GM21360 (cell line): ENCODE measurements at regions not wholly inside any gene's neighbourhood (a gene's known extent, or its start where the extent isn't known, plus 50 kb on each side); places are given as distances from the start of the nearest gene placed in this dataset.
"Not testable (repeated sequence)": the region's sequence is repeated elsewhere in the genome, so short reads cannot be mapped to it uniquely, and the experiment has no call there.

Experiments used
- ATAC-seq: cut with Tn5 transposase; IDR thresholded peaks from one replicate; pipeline ENCODE4 v1.9.1; 2021; ENCODE audit warnings: mild to moderate bottlenecking, moderate library complexity; ENCODE audit not compliant: unreplicated experiment

DNA sequence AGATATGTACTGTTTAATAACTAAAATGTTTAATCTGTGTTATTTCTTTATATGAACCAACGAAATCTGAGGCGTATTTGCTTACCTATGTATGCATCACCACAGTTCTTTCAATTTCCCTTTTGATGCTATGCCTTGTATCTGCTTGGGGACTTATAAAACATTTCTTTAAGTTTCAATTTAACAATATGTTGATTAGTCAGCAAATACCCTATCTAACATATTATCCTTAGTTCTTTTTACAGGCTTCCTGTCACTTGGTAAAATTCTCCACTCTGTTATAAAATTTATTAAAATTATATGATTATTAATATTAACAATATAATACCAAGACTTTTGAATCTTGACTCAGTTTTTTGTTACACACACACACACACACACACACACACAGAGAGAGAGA, 174.3 kb downstream of the CPS1 start:
- no peak for ATAC-seq

DNA sequence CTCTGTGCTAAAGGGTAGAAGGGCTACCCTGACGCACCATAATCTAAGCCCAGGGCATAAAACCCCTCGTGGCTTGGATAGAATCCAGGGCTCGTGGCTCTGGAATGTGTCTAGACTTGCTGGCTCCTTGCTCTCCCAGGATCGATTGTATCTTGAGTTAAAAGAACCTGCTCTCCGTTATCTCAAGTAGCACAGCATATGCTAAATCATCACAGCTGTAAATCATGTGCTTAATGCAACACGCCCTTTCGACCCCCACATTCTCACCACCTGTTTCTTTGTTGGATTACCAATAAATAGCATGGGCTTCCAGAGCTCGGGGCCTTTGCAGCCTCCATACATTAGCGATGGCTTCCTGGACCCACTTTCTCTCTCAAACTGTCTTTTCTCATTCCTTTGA, 190.4 kb downstream of the CPS1 start:
- not testable (repeated sequence) for ATAC-seq

DNA sequence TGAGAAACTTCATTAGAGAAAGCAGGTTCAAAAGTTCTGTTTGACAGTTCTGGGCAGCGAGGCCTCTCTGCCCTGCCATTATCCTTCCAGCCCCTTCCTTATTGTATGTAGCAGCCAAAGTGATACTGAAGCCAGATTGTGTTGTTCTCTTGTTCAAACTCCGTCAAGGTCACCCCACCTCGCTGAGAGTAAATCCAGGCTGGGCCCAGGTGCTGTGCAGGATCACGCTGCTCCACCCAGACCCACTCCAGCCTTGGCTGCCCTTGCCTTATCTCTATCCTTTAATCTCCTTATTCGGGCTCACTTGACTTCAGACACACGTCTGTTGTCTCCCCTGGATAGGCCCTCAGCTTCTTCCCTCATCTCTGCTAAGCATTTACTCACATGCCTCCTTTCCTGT, 196.1 kb downstream of the CPS1 start:
- no peak for ATAC-seq

DNA sequence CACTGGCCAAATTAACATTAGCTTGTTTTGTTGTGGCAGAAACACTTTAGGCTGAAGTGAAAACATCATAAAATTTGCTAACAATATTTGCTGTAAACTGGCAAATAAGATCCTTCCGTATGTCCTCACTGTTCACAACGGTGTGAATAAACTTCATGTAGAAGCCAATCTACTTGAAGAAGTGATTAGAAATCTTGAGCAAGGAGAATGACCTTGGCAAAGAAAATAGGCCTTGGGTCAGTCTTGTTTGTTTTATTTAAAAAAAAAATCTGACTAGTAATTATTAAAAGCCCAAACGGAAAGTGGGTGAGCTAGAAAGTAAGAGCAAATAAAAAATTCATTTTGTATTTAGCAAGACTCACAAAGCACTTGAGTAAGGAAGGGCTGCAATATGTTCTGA, 197.0 kb downstream of the CPS1 start:
- no peak for ATAC-seq

DNA sequence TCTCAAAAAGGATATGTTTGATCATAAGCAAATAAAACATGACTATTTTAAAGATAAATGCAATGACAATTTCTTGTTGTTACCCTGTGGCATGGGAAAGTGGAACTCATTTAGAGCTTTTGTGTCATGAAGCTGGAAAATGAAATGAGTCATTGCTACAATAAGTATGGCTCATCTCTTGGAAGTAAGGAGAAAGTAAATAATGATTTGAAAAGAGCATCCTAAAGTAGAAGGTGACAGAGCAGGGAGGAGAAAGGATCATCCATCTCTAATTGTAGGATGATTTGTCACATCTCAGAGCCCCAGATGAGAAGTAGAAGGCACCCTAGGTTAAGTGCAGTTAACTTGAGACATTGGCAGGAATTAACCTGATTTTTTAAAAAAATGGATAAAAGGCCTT, 200.5 kb downstream of the CPS1 start:
- ATAC-seq: no peak

DNA sequence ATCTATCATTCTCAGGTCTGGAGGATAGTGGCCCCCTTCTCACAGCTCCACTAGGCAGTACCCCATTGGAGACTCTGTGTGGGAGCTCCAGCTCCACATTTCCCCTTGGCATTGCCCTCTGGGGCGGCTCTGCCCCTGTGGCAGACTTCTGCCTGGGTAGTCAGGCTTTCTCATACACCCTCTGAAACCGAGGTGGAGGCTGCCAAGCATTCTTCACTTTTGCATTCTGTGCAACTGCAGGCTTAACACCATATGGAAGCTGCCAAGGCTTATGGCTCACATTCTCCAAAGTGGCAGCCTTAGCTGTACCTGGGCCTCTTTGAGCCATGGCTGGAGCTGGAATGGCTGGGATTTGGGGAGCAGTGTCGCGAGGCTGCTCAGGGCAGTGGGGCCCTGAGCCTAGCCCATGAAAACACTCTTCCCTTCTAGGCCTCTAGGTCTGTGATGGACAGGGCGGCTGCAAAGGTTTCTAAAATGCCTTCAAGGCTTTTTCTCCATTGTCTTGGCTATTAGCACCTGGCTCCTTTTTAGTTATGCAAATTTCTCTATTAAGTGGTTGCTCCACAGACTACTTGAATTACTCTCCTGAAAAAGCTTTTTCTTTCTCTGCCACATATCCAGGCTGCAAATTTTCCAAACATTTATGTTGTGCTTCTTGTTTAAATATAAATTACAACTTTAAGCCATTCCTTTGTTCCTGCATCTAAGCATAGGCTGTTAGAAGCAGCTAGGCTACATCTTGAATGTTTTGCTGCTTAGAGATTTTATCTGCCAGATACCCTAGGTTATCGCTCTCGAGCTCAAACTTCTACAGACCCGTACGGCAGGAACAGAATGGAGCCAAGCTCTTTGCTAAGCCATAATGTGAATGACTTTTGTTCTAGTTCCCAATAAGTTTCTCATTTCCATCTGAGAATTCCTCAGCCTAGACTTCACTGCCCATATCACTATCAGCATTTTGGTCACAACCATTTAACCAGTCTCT, 206.5 kb downstream of the CPS1 start:
- ATAC-seq: no peak

DNA sequence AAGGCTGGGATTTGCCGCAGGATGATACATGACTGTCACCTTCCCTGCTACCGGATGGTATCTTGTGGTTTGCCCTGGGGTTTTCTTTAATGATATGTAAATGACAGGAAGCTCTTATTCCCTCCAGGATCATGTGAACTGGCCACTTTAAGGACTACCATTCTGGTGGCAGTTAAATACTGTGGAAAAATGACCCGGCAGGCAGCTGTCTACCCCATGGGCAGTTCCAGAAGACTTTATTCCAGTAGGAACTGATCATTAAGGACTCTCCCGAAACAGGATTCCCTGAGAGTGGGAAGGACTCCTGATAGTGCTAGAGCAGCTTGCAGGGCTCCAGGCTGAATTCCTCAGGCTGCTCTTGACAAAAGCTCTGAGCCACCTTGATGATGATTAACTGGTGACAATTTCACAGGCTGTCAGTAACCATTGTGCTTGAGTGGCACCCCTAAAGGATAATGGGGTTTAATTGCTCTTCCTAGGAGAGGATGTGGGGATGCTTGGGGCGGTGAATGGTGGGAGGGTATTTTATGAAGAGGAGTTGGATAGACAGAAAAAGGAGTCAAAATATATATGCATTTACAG, 212.0 kb downstream of the CPS1 start:
- no peak for ATAC-seq

DNA sequence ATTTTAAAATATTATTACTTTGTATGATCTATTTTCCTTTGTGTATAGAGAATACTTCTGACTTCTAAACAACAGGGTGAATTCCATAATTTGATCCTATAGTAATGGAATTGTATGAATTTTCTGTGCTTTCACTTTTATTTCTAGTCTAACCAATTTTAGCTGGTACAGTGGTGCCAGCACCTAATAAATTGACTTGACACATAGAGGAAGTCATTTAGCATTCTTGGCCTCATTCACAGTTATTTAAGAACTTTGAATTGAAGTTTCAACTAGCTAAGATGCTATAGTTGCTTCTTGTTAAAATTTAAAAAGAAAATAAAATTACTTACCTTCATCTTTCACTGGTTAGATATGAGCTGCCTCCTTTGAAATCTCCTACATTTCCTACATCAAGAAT, 220.4 kb downstream of the CPS1 start:
- ATAC-seq: no peak

DNA sequence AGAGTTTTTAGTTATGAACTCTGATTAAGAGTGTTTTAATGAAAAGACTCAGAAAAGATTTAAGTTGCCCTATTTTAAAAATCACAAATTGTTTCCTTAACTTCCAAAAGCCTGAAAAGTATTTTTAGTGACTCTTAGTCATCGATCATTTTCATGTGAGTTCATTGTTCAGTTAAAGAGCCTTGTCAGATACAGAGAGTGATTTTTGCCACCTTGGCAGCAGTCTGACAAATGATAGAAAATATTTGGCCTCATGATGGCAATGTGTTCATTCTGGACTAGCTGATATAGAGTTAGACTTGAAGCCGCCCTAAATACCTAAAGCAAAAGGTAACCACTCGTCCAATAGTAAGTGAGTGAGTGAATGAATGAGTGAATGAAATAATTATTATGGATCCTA, 225.8 kb downstream of the CPS1 start:
- ATAC-seq: no peak

DNA sequence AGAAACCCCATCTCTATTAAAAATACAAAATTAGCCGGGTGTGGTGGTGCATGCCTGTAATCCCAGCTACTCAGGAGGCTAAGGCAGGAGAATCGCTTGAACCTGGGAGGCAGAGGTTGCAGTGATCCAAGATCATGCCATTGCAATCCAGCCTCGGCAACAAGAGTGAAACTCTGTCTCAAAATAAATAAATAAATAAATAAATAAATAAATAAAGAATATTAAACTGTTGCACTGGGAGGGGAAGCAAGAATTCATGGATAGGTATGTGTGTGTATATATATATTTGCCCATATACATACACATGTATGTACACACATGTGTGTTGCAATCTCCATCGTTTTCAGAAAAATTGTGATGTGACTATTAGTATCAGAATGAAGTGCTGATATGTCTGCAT, 231.4 kb downstream of the CPS1 start:
- not testable (repeated sequence) for ATAC-seq

DNA sequence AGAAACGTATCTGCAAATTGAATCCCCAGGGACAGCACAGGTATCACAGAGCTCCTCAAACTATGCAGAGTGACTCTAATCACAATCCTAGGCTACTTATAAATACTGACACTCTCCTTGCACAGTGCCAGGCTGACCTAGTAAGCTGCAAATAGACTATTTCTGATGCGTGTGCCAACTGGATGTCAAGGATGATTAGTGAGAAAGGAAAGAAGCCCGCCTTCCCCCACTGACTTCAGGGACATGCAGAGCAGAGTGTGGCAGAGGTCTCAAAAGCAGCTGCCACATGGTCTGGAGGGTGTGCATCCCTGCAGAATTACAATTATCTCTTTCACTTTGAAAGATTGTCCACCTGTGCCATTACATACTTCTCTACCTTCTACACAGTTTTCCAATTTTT, 235.6 kb downstream of the CPS1 start:
- no peak for ATAC-seq

DNA sequence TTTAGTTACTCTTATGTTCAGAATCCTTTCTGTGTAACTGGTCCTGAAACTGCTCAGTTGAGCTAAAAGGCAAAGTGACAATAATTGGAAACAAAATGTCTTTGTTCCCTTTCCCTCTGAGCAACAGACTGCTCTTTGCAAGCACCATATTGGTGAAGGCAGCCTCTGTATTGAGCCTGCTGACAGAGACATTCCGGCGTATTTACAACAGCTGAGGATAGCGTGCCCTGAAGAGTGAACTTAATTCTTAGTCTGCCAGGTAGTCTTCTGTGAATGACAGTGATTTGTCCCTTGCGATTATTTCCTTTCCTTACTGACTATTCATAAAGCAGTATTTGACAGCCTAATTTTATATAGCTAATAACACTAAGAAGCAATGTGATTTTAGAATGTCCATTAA, 239.1 kb downstream of the CPS1 start:
- no peak for ATAC-seq

DNA sequence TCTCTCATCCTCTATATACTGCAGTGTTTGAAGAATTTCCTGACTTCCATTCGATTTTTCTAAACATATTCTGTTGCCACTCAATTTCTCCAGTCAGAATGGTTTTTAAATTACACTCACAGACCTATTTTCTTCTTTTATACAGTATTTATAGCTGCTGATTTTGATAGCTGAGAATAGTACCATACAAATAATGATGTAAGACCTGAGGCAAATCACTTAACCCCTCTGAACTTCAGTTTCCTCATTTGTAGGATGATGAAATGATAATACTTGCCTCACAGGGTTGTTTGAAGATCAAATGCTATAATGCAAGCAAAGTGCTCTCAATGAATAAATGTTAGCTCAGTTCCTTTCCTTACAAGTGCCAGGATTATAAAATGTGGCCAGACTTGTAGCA, 241.8 kb downstream of the CPS1 start:
- ATAC-seq: no peak

DNA sequence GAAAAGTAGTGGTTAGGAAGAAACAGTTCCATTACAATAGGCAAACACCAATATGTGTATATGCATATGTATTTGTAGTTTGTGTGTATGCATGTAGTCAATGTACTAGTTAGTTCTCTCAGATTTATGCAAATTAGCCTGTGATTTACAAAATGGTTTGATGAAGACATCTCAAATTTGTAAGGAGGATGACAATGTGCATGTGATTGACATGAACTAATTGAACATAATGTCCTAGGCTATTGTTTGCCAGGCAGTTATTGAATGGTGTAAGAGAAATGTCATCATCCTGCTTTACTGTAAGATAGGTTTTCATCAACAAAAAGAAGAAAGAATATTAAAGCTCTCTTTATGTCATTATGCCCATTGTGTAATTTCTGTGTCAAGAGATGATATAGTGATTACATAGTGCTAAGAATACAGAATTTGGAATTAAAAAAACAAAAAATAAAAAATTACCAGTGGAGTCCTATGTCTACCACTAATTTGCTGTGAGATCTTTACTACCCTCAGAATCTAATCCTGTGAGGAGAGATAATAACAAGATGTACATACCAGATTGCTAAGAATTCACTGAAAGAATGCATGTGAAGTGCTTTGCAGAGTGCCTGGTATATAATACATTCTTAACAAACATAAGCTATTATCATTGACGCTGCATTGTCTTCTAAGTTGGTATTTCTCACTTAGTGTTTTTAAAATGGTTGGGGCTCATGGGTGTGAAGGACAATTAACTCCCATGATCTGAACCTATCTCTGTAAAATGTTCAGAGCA, 258.0 kb downstream of the CPS1 start:
- no peak for ATAC-seq

DNA sequence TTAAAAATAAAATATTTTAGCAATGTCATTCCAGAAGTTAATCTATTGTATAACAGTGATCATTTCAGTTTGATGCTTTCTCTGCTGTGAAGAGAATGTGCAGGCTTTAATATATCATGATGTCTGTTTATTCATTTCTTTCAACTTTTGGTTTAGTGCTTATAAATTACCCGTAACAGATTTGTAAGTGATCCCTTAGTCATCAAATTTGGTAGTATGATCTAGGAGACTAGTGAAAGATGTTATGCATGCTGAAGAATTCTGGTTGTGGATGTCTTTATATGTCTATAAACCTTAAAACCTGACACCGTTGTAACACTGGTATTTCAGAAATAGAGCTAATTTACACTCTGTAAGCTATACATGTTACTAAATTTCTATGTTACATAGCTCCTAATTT, 260.4 kb downstream of the CPS1 start:
- no peak for ATAC-seq

DNA sequence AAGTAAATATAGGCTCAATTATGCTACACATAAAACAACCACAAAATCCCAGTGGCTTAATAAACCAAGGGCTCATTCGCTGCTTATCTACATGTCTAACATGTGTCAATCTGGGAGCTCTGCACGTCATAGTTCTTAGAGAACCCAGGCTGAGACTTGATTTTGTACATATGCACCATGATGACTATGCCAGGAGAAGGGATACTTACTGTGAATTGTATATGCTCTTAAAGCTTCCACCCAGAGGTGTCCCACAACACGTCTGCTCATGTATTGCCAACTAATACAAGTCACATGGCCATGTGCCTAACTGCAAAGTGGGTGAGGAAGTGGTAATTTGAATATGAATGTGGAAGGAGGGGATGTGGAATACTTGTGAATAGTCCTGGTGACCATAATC, 262.1 kb downstream of the CPS1 start:
- no peak for ATAC-seq

DNA sequence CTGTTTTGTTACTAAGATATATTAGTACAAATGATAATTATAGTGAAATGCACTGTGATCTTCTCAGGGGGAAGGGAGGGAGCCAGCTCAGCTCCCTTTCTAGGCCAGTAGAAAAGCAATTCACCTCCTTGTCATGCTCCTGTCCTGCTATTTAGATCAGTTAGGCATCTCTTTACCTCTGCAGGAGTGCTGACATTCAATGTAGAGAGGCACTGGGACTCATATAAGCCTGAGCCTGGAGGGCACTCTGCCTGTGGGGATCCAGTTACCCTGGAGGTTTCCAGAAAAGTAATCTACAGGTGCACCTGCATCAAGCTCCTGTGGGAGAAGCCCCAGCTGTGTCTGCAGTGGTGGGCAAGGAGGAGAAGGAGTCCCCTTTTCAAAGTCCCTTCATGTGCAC, 277.0 kb downstream of the CPS1 start:
- no peak for ATAC-seq

DNA sequence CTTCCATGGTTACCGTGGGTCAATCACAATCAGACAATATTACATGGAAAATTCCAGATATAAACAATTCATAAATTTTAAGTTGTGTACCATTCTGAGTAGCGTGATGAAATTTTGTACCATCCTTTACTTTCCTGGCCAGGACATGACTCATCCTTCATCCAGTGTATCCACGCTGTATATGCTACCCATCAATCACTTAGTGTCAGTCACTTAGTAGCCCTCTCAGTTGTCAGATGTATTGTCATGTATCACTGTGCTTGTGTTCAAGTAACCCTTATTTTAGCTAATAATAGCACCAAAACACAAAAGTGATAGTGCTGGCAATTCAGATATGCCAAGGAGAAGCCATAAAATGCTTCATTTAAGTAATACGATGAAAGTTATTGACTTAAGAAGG, 282.6 kb downstream of the CPS1 start:
- no peak for ATAC-seq

DNA sequence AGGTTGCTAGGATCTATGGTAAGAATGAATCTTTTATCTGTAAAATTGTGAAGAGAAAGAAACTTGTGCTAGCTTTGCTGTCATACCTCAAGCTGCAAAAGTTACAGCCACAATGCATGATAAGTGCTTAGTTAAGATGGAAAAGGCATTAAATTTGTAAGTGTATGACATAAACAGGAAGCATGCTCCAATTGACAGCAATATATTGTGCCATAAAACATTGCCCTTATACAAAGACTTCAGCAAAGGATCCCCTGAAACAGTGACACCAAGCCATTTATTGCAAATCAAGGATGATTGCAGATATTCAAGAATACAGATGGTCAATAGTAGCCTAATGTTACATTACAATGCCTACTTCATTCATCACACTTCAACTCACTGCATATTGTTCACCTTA, 283.1 kb downstream of the CPS1 start:
- no peak for ATAC-seq

DNA sequence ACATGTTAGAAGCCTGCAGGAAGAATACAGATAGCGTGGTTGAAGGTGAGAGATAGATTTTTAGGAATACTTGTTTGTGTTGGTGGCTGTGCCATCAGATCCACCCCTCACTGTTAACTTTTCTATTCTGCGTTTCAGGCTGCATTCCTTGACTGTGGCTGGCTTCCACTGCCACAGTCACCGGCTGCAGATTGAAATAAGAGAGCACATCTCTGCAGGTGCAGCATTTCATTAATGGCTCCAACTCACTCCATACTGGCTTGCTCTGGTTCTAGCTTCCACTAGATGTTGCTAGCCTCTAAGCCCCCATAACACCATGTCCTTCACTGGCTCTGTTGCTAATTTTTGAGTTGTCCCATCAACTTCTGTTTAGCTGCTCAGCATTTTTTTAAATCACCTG, 286.5 kb downstream of the CPS1 start:
- no peak for ATAC-seq

DNA sequence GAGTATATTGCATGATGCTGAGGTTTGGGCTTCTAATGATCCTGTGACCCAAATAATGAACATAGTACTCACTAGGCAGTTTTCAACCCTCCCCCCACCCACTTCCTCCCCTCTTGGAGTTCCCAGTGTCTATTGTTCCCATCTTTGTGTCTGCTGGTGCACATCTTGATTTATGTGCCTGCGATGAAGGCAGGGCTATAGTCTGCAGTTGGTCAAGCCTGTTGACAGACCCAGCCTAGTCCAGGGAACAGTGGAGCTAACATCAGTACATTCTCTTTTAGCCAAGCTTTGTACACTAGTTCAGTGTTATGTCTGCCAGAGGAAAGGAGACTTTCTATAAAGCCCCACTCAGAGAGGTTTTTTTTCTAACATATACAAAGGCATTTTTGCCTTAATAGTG, 287.6 kb downstream of the CPS1 start:
- ATAC-seq: no peak

DNA sequence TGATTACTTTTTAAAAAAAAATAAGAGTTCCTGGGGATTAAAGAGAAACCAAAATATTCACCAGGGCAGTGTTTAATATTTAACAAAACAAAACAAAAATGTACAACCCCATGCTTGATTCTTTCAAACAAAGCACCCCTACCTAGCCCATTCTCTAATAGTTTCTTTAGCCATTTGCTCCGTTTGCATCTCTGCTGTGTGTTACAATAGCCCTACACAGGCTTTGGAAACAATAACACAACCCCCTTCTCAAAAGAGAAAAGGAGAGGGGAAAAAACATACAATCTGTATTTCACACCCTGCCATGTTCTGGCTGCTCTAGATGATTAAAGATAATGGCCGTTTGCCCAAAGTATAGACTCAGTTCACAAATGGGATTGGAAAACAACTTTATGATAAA, 302.9 kb downstream of the CPS1 start:
- no peak for ATAC-seq
